ENCODE measurements at regions not wholly inside any gene's neighbourhood (a gene's known extent, or its start where the extent isn't known, plus 50 kb on each side); places are given as distances from the start of the nearest gene placed in this dataset.

GRCh38 chr13:105365831-105366230 lies 1169.6 kb downstream of the EFNB2 start:
- TF ChIP-seq CTCF (IDR thresholded peaks at IDR 0.05; ENCODE audit: insufficient read depth, low read length, poor library complexity, severe bottlenecking): no peak
- no peaks in the 10 kb centered on the region for H3K36me3 ChIP-seq (ENCODE audit: control insufficient read depth, insufficient read depth, low read length)
- DNase-seq (ENCODE audit: extremely low read depth, insufficient read length): no peak
- no peaks in the 10 kb centered on the region for H3K27me3 ChIP-seq (replicated peaks; ENCODE audit: control insufficient read depth, insufficient read depth, low read length)
- H3K4me3 ChIP-seq (replicated peaks; ENCODE audit: low read depth, low read length): no peak overlapping the region

GRCh38 chr13:105365021-105365550 lies 1170.4 kb downstream of the EFNB2 start:
- DNase-seq (ENCODE audit: extremely low read depth, insufficient read length): no peak
- H3K4me3 ChIP-seq (replicated peaks; ENCODE audit: low read depth, low read length): no peak overlapping the region
- TF ChIP-seq CTCF (IDR thresholded peaks at IDR 0.05; ENCODE audit: insufficient read depth, low read length, poor library complexity, severe bottlenecking): no peak
- no peaks in the 10 kb centered on the region for H3K36me3 ChIP-seq (ENCODE audit: control insufficient read depth, insufficient read depth, low read length)
- no peaks in the 10 kb centered on the region for H3K27me3 ChIP-seq (replicated peaks; ENCODE audit: control insufficient read depth, insufficient read depth, low read length)

- DNase-seq (ENCODE audit: extremely low read depth, insufficient read length): no peak
- Histone ChIP-seq H3K4me3 (replicated peaks; ENCODE audit: low read depth, low read length) (no peak overlapping the region), H3K27me3 (replicated peaks; ENCODE audit: control insufficient read depth, insufficient read depth, low read length) (no peaks in the 10 kb centered on the region), H3K36me3 (ENCODE audit: control insufficient read depth, insufficient read depth, low read length) (no peaks in the 10 kb centered on the region)
- TF ChIP-seq CTCF (IDR thresholded peaks at IDR 0.05; ENCODE audit: insufficient read depth, low read length, poor library complexity, severe bottlenecking): no peak
Observed at GRCh38 chr13:105364191-105364590, 1171.3 kb downstream of the EFNB2 start.

- no peak for DNase-seq (ENCODE audit: extremely low read depth, insufficient read length)
- H3K36me3 ChIP-seq (ENCODE audit: control insufficient read depth, insufficient read depth, low read length): no peaks in the 10 kb centered on the region
- no peak overlapping the region for H3K4me3 ChIP-seq (replicated peaks; ENCODE audit: low read depth, low read length)
- H3K27me3 ChIP-seq (replicated peaks; ENCODE audit: control insufficient read depth, insufficient read depth, low read length): no peaks in the 10 kb centered on the region
- TF ChIP-seq CTCF (IDR thresholded peaks at IDR 0.05; ENCODE audit: insufficient read depth, low read length, poor library complexity, severe bottlenecking): no peak
Observed at GRCh38 chr13:105363261-105364190, 1171.9 kb downstream of the EFNB2 start.

GRCh38 chr13:105353654-105354053 lies 1181.8 kb downstream of the EFNB2 start:
- H3K27me3 ChIP-seq (replicated peaks; ENCODE audit: control insufficient read depth, insufficient read depth, low read length): no peaks in the 10 kb centered on the region
- no peak for TF ChIP-seq CTCF (IDR thresholded peaks at IDR 0.05; ENCODE audit: insufficient read depth, low read length, poor library complexity, severe bottlenecking)
- no peak for DNase-seq (ENCODE audit: extremely low read depth, insufficient read length)

More at GRCh38 chr13:105353654-105354053, 1181.8 kb downstream of the EFNB2 start:
- no peaks in the 10 kb centered on the region for H3K36me3 ChIP-seq (ENCODE audit: control insufficient read depth, insufficient read depth, low read length)
- H3K4me3 ChIP-seq (replicated peaks; ENCODE audit: low read depth, low read length): no peak overlapping the region
